ENCODE measurements at regions not wholly inside any gene's neighbourhood (a gene's known extent, or its start where the extent isn't known, plus 50 kb on each side); places are given as distances from the start of the nearest gene placed in this dataset.

DNA sequence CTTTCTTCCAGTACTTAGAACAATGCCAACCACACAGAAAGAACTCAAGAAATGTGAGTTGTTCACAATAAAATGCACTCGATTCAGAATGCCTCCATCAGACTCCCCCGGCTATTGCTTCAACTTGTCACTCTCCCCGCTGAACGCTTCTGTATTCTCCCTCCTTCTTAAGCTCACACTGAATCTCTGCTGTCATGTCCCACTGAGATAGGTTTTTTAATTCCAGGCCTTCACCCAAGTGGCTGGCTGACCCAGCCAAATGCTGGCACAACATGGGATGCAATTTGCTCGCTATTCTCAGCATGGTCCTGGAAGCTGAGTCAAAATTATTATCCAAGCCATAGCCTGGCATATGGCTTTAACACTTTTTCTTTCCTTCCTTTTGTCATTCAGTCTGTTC lies 76.8 kb upstream of the SERP2 start:
- no peak for TF ChIP-seq TAF1 (IDR thresholded peaks at IDR 0.05; ENCODE audit: low read depth, low read length)
- TF ChIP-seq POLR2AphosphoS5 (IDR thresholded peaks at IDR 0.05; ENCODE audit: low read depth, low read length) = no peak
- no peak for TF ChIP-seq POLR2A (IDR thresholded peaks at IDR 0.05; ENCODE audit: low read depth, low read length)
- TF ChIP-seq POU2F2 (IDR thresholded peaks at IDR 0.05; ENCODE audit: low read depth, low read length) = no peak
- TF ChIP-seq PAX5 (IDR thresholded peaks at IDR 0.05; ENCODE audit: insufficient read depth, low read length, severe bottlenecking) = no peak
- no peak for TF ChIP-seq SPI1 (IDR thresholded peaks at IDR 0.05; ENCODE audit: low read depth, low read length)
